Liver (tissue), 8 donors: ENCODE measurements at regions not wholly inside any gene's neighbourhood (a gene's known extent, or its start where the extent isn't known, plus 50 kb on each side); places are given as distances from the start of the nearest gene placed in this dataset.

Experiments
- DNase-seq: peaks from one replicate; pipeline ENCODE4 v3.0.0-alpha.2; 2017; ENCODE audit warnings: low spot score
- H3K27ac ChIP-seq, 2 donors: one replicate each; pipeline ENCODE4 v1.7.0; 2013; ENCODE audit warnings: inconsistent platforms in 2 of 2, low read length in 2 of 2, control low read depth in 1 of 2, low read depth in 1 of 2, mild to moderate bottlenecking in 1 of 2
- H3K27me3 ChIP-seq, 4 donors: one replicate each; pipeline versions ENCODE4 v1.6.1 to v1.7.0; 2013; ENCODE audit warnings: low read length in 3 of 4, inconsistent platforms in 1 of 4, mild to moderate bottlenecking in 1 of 4, moderate library complexity in 1 of 4; ENCODE audit not compliant: control insufficient read depth in 4 of 4, insufficient read depth in 4 of 4
- H3K36me3 ChIP-seq, 4 donors: one replicate each; pipeline versions ENCODE4 v1.6.1 to v1.7.0; 2013; ENCODE audit warnings: low read length in 3 of 4, mild to moderate bottlenecking in 3 of 4, low read depth in 1 of 4, moderate library complexity in 1 of 4; ENCODE audit not compliant: control insufficient read depth in 4 of 4, insufficient read depth in 3 of 4
- H3K4me1 ChIP-seq, 4 donors: one replicate each; pipeline versions ENCODE4 v1.6.1 to v1.7.0; 2013; ENCODE audit warnings: low read length in 3 of 4, mild to moderate bottlenecking in 3 of 4, moderate library complexity in 1 of 4; ENCODE audit not compliant: control insufficient read depth in 4 of 4, insufficient read depth in 4 of 4
- H3K4me3 ChIP-seq, 3 donors: one replicate each; pipeline versions ENCODE4 v1.6.1 to v1.7.0; 2013; ENCODE audit warnings: low read length in 3 of 3, control low read depth in 1 of 3, low read depth in 1 of 3, mild to moderate bottlenecking in 1 of 3
- H3K9ac ChIP-seq, 2 donors: one replicate each; pipeline ENCODE4 v1.7.0; 2013; ENCODE audit warnings: low read length in 2 of 2, mild to moderate bottlenecking in 2 of 2, moderate library complexity in 2 of 2, control low read depth in 1 of 2, low read depth in 1 of 2
- H3K9me3 ChIP-seq, 4 donors: one replicate each; pipeline versions ENCODE4 v1.6.1 to v1.7.0; 2013; ENCODE audit warnings: low read length in 3 of 4; ENCODE audit not compliant: control insufficient read depth in 4 of 4
- FOXA2 ChIP-seq: IDR thresholded peaks from 2 replicates; pipeline ENCODE4 v1.6.1; 2016; ENCODE audit warnings: antibody characterized with exemption
- GABPA ChIP-seq, 2 donors: IDR thresholded peaks in 1 of 2; conservative IDR thresholded peaks in 1 of 2; 2 replicates each; pipeline ENCODE4 v1.6.1; 2016; ENCODE audit warnings: antibody characterized with exemption in 2 of 2, mild to moderate bottlenecking in 1 of 2, moderate library complexity in 1 of 2
- HNF4A ChIP-seq, 2 donors: conservative IDR thresholded peaks; 2 replicates each; pipeline ENCODE4 v1.6.1; 2016; ENCODE audit warnings: antibody characterized with exemption in 2 of 2, mild to moderate bottlenecking in 2 of 2
- HNF4G ChIP-seq: IDR thresholded peaks from 2 replicates; pipeline ENCODE4 v1.6.1; 2016; ENCODE audit warnings: antibody characterized with exemption
- JUND ChIP-seq, 2 donors: IDR thresholded peaks; 2 replicates each; pipeline ENCODE4 v1.6.1; 2016; ENCODE audit warnings: antibody characterized with exemption in 2 of 2
- NR2F2 ChIP-seq: IDR thresholded peaks from 2 replicates; pipeline ENCODE4 v1.6.1; 2016; ENCODE audit warnings: antibody characterized with exemption
- RAD21 ChIP-seq, 2 donors: IDR thresholded peaks; 2 replicates each; pipeline ENCODE4 v1.6.1; 2016; ENCODE audit warnings: antibody characterized with exemption in 2 of 2, mild to moderate bottlenecking in 2 of 2
- RXRA ChIP-seq, 2 donors: IDR thresholded peaks; 2 replicates each; pipeline ENCODE4 v1.6.1; 2017 to 2018; ENCODE audit warnings: antibody characterized with exemption in 2 of 2, mild to moderate bottlenecking in 1 of 2
- SP1 ChIP-seq: IDR thresholded peaks from 2 replicates; pipeline ENCODE4 v1.6.1; 2018; ENCODE audit warnings: antibody characterized with exemption, mild to moderate bottlenecking
- TAF1 ChIP-seq: conservative IDR thresholded peaks from 2 replicates; pipeline ENCODE4 v1.6.1; 2016; ENCODE audit warnings: antibody characterized with exemption, mild to moderate bottlenecking
- YY1 ChIP-seq: IDR thresholded peaks from 2 replicates; pipeline ENCODE4 v1.6.1; 2016; ENCODE audit warnings: antibody characterized with exemption, mild to moderate bottlenecking
- WGBS: extraction: QIAGEN DNeasy Blood & Tissue Kit; methylation state at CpG from one replicate; pipeline ENCODE4 v1.1.7; 2013; 5-methylcytosine and 5-hydroxymethylcytosine counted together
- TF ChIP-seq, protein P1 (sequence below): IDR thresholded peaks from 2 replicates; pipeline ENCODE4 v1.6.1; 2016; ENCODE audit warnings: antibody characterized with exemption, mild to moderate bottlenecking
- TF ChIP-seq, protein P2 (sequence below): IDR thresholded peaks from 2 replicates; pipeline ENCODE4 v1.6.1; 2016; ENCODE audit warnings: antibody characterized with exemption
- TF ChIP-seq, protein P3 (sequence below): fragments of 150-350 bp; IDR thresholded peaks from 2 replicates; pipeline ENCODE4 v1.5.1; 2017; ENCODE audit warnings: improper control_type of control experiment, low read depth, low read length; ENCODE audit not compliant: missing input control
- donor health status: healthy.
- donor health status: healthy.
- donor health status: healthy.
- donor health status: healthy.
- donor health status: healthy.

DNA sequence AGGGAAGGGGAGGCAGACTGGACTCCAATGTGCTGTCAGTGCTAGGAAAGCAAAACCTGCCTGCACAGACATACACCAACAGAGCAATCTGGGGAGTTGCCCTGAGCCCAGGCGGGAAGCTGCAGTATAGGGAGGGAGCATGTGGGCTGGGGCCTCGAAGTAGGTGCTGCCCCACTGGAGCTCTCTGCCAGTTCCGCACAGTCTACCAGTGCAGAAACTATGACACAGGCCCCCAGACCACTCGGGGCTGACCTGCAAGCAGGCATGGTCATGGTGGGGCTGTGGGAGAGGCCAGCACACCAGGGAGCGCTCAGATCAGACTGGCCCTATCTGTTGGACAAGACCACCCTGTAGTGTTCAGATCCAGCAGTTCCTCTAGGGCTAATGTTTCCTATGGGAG lies 344.1 kb upstream of the TRAM1L1 start:
- no peak overlapping the region for H3K4me3 ChIP-seq
- H3K27ac ChIP-seq = no peak overlapping the region
- H3K9ac ChIP-seq = no peak overlapping the region
- DNase-seq = no peak
- no peaks in the 10 kb centered on the region for H3K9me3 ChIP-seq
- TF ChIP-seq RXRA (IDR thresholded peaks at IDR 0.05) (no peak), TAF1 (no peak), FOXA2 (no peak), SP1 (no peak), GABPA (IDR thresholded peaks at IDR 0.05 in 1 of 2, conservative IDR thresholded peaks at IDR 0.05 in 1 of 2) (no peak), HNF4G (no peak), JUND (IDR thresholded peaks at IDR 0.05) (no peak), YY1 (no peak)
- TF ChIP-seq, protein P1, sequence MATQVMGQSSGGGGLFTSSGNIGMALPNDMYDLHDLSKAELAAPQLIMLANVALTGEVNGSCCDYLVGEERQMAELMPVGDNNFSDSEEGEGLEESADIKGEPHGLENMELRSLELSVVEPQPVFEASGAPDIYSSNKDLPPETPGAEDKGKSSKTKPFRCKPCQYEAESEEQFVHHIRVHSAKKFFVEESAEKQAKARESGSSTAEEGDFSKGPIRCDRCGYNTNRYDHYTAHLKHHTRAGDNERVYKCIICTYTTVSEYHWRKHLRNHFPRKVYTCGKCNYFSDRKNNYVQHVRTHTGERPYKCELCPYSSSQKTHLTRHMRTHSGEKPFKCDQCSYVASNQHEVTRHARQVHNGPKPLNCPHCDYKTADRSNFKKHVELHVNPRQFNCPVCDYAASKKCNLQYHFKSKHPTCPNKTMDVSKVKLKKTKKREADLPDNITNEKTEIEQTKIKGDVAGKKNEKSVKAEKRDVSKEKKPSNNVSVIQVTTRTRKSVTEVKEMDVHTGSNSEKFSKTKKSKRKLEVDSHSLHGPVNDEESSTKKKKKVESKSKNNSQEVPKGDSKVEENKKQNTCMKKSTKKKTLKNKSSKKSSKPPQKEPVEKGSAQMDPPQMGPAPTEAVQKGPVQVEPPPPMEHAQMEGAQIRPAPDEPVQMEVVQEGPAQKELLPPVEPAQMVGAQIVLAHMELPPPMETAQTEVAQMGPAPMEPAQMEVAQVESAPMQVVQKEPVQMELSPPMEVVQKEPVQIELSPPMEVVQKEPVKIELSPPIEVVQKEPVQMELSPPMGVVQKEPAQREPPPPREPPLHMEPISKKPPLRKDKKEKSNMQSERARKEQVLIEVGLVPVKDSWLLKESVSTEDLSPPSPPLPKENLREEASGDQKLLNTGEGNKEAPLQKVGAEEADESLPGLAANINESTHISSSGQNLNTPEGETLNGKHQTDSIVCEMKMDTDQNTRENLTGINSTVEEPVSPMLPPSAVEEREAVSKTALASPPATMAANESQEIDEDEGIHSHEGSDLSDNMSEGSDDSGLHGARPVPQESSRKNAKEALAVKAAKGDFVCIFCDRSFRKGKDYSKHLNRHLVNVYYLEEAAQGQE = no peak
- TF ChIP-seq, protein P2, sequence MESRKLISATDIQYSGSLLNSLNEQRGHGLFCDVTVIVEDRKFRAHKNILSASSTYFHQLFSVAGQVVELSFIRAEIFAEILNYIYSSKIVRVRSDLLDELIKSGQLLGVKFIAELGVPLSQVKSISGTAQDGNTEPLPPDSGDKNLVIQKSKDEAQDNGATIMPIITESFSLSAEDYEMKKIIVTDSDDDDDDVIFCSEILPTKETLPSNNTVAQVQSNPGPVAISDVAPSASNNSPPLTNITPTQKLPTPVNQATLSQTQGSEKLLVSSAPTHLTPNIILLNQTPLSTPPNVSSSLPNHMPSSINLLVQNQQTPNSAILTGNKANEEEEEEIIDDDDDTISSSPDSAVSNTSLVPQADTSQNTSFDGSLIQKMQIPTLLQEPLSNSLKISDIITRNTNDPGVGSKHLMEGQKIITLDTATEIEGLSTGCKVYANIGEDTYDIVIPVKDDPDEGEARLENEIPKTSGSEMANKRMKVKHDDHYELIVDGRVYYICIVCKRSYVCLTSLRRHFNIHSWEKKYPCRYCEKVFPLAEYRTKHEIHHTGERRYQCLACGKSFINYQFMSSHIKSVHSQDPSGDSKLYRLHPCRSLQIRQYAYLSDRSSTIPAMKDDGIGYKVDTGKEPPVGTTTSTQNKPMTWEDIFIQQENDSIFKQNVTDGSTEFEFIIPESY = no peak
- no peaks in the 10 kb centered on the region for H3K27me3 ChIP-seq
- peaks cover 0 to 1% (median 0%) of the 10 kb centered on the region in 4 donors for H3K4me1 ChIP-seq
- 79% methylated on average over 5 of the region's 5 CpGs for WGBS
- no peaks in the 10 kb centered on the region for H3K36me3 ChIP-seq

DNA sequence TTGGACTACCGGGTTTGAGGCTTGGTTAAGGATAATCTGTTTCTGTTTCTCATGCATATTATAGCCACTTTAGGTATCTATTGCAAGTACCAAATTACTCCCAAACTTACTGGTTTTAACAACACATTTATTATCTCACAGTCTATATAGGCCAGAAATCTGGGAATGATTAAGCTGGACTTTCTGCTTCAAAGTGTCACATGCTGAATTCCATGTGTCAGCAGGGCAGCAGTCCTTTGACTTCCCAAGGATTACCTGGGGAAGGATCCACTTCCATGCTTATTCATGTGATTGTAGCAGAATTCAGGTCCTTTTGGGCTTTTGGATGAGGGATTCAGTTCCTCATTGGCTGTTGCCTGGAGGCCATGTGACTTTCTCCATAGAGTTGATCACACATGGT lies 349.0 kb upstream of the TRAM1L1 start:
- Histone ChIP-seq H3K36me3 (no peaks in the 10 kb centered on the region), H3K27me3 (no peaks in the 10 kb centered on the region), H3K4me1 (peaks cover 0 to 3% (median 0%) of the 10 kb centered on the region in 4 donors), H3K4me3 (no peak overlapping the region), H3K27ac (no peak overlapping the region), H3K9me3 (no peaks in the 10 kb centered on the region), H3K9ac (no peak overlapping the region)
- TF ChIP-seq TAF1 (no peak), RAD21 (IDR thresholded peaks at IDR 0.05) (no peak), HNF4A (conservative IDR thresholded peaks at IDR 0.05) (no peak), SP1 (no peak), FOXA2 (no peak), GABPA (IDR thresholded peaks at IDR 0.05 in 1 of 2, conservative IDR thresholded peaks at IDR 0.05 in 1 of 2) (no peak), NR2F2 (no peak), HNF4G (no peak)
- TF ChIP-seq, protein P3, sequence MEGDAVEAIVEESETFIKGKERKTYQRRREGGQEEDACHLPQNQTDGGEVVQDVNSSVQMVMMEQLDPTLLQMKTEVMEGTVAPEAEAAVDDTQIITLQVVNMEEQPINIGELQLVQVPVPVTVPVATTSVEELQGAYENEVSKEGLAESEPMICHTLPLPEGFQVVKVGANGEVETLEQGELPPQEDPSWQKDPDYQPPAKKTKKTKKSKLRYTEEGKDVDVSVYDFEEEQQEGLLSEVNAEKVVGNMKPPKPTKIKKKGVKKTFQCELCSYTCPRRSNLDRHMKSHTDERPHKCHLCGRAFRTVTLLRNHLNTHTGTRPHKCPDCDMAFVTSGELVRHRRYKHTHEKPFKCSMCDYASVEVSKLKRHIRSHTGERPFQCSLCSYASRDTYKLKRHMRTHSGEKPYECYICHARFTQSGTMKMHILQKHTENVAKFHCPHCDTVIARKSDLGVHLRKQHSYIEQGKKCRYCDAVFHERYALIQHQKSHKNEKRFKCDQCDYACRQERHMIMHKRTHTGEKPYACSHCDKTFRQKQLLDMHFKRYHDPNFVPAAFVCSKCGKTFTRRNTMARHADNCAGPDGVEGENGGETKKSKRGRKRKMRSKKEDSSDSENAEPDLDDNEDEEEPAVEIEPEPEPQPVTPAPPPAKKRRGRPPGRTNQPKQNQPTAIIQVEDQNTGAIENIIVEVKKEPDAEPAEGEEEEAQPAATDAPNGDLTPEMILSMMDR = no peak
- 65% methylated on average over 1 of the region's 1 CpG for WGBS
- DNase-seq = no peak
